Pancreas (tissue), 10 donors: ENCODE measurements at regions not wholly inside any gene's neighbourhood (a gene's known extent, or its start where the extent isn't known, plus 50 kb on each side); places are given as distances from the start of the nearest gene placed in this dataset.

ENCODE experiments used
- ATAC-seq, 4 donors: fragments of 200-7000 bp; cut with Tn5 transposase; one replicate each; pipeline versions ENCODE4 v1.8.0 to v1.9.1; 2020; ENCODE audit warnings: mild to moderate bottlenecking in 4 of 4, moderate library complexity in 4 of 4
- DNase-seq, 6 donors: peaks; one replicate each; pipeline ENCODE4 v3.0.0-alpha.2; 2020
- FAIRE-seq: peaks from 2 replicates; lab custom pipeline; 2012; peaks lifted over from hg19 to GRCh38; lab: Jason Lieb, UNC
- H3K27ac ChIP-seq, 4 donors: fragments of 200-600 bp; sonication (generic); 1 replicate in 3 of 4; 2 replicates in 1 of 4; pipeline versions ENCODE4 v1.5.0 to v1.8.0; 2020
- H3K27me3 ChIP-seq, 4 donors: fragments of 200-600 bp; one replicate each; pipeline ENCODE4 v1.8.0; 2021
- H3K36me3 ChIP-seq, 3 donors: fragments of 200-600 bp; sonication (generic) in 1 of 3; one replicate each; pipeline versions ENCODE4 v1.5.0 to v1.8.0; 2020 to 2021
- H3K4me1 ChIP-seq, 3 donors: fragments of 200-600 bp; one replicate each; pipeline ENCODE4 v1.8.0; 2021
- H3K4me3 ChIP-seq, 4 donors: fragments of 200-600 bp; sonication (generic) in 2 of 4; one replicate each; pipeline versions ENCODE4 v1.5.0 to v1.8.0; 2020 to 2021
- H3K9me3 ChIP-seq, 4 donors: fragments of 200-600 bp; one replicate each; pipeline ENCODE4 v1.8.0; 2021
- CTCF ChIP-seq, 4 donors: fragments of 200-600 bp; sonication (generic) in 3 of 4; IDR thresholded peaks; one replicate each; pipeline versions ENCODE4 v1.5.0 to v1.8.0; 2021; ENCODE audit warnings: antibody characterized with exemption in 4 of 4
- WGBS, 2 donors: extraction: QIAGEN DNeasy Blood & Tissue Kit; methylation state at CpG; one replicate each; pipeline ENCODE4 v1.1.7; 2013; 5-methylcytosine and 5-hydroxymethylcytosine counted together
- intact Hi-C, 3 donors: fragments of 100-400 bp; cut with DNase I; formaldehyde crosslinking; loops; one replicate each; pipeline versions ENCODE4 v1.11.1 to v1.14.2; 2022
- donor health status: healthy with polysubstance abuse.
- donor health status: DM: no; HTN: no; CAD: no; lungs with moderate emphysema.
- donor health status: DM: no; HTN: no; CAD: no.
- donor health status: control.
- donor health status: control.
- donor health status: Bipolar disorder and iron deficiency.
- donor health status: DM: yes; HTN: yes; CAD: no.
- donor health status: DM: no; HTN: no; CAD: no.
- donor health status: DM: no; HTN: no; CAD: no.
- donor health status: DM: yes; HTN: yes; CAD: no.

- intact Hi-C loops = no loop called here
- no peak for FAIRE-seq
Measured at GRCh38 chr13:99873141-99873540, 98.4 kb downstream of the ZIC5 start.

GRCh38 chr13:99871249-99871898 is 100.2 kb downstream of the ZIC5 start:
- no peak for TF ChIP-seq CTCF (IDR thresholded peaks at IDR 0.05)
- no peaks in the 10 kb centered on the region for H3K27me3 ChIP-seq
- DNase-seq (no peak), ATAC-seq (peak in 2 of 4 donors; percentile 65 to 79), FAIRE-seq (no peak)
- no peak overlapping the region for H3K4me3 ChIP-seq
- intact Hi-C loops = no loop called here
- no peaks in the 10 kb centered on the region for H3K4me1 ChIP-seq
- no peak overlapping the region for H3K27ac ChIP-seq
- H3K36me3 ChIP-seq = no peaks in the 10 kb centered on the region
- no peaks in the 10 kb centered on the region for H3K9me3 ChIP-seq
- WGBS, 2 donors = 71 to 73% methylated on average over 6 of the region's 6 CpGs

More at GRCh38 chr13:99873141-99873540, 98.4 kb downstream of the ZIC5 start:
- Histone ChIP-seq H3K27ac (no peak overlapping the region), H3K36me3 (no peaks in the 10 kb centered on the region), H3K27me3 (no peaks in the 10 kb centered on the region), H3K4me3 (no peak overlapping the region), H3K9me3 (no peaks in the 10 kb centered on the region), H3K4me1 (no peaks in the 10 kb centered on the region)
- DNase-seq (no peak), ATAC-seq (no peak)
- WGBS, 2 donors = 91 to 93% methylated on average over 2 of the region's 2 CpGs
- no peak for TF ChIP-seq CTCF (IDR thresholded peaks at IDR 0.05)

- H3K27ac ChIP-seq = no peak overlapping the region
- H3K36me3 ChIP-seq = no peaks in the 10 kb centered on the region
- no peak for FAIRE-seq
- no peak for DNase-seq
- H3K4me1 ChIP-seq = no peaks in the 10 kb centered on the region
- no peak for TF ChIP-seq CTCF (IDR thresholded peaks at IDR 0.05)
- no peaks in the 10 kb centered on the region for H3K27me3 ChIP-seq
- intact Hi-C loops = no loop called here
- 66 to 75% methylated on average over 6 of the region's 6 CpGs for WGBS, 2 donors
- no peak for ATAC-seq
- H3K4me3 ChIP-seq = no peak overlapping the region
- no peaks in the 10 kb centered on the region for H3K9me3 ChIP-seq
Measured at GRCh38 chr13:99870541-99870940, 101.0 kb downstream of the ZIC5 start.

GRCh38 chr13:99869830-99870229 is 101.7 kb downstream of the ZIC5 start:
- no peak for FAIRE-seq
- Histone ChIP-seq H3K27me3 (no peaks in the 10 kb centered on the region), H3K4me1 (no peaks in the 10 kb centered on the region), H3K4me3 (no peak overlapping the region), H3K9me3 (no peaks in the 10 kb centered on the region), H3K36me3 (no peaks in the 10 kb centered on the region), H3K27ac (no peak overlapping the region)
- no peak for ATAC-seq
- no peak for TF ChIP-seq CTCF (IDR thresholded peaks at IDR 0.05)
- no peak for DNase-seq
- 92 to 94% methylated on average over 1 of the region's 1 CpG for WGBS, 2 donors
- intact Hi-C loops = no loop called here

- no peak for TF ChIP-seq CTCF (IDR thresholded peaks at IDR 0.05)
- Histone ChIP-seq H3K4me1 (no peaks in the 10 kb centered on the region), H3K9me3 (no peaks in the 10 kb centered on the region), H3K27ac (no peak overlapping the region), H3K27me3 (no peaks in the 10 kb centered on the region), H3K36me3 (no peaks in the 10 kb centered on the region), H3K4me3 (no peak overlapping the region)
- DNase-seq = no peak
- FAIRE-seq = no peak
- ATAC-seq = no peak
- WGBS, 2 donors = 79 to 82% methylated on average over 3 of the region's 3 CpGs
- intact Hi-C loops = no loop called here
Measured at GRCh38 chr13:99868767-99869166, 102.8 kb downstream of the ZIC5 start.
